NCI-H1105 (cell line): ENCODE measurements at regions not wholly inside any gene's neighbourhood (a gene's known extent, or its start where the extent isn't known, plus 50 kb on each side); places are given as distances from the start of the nearest gene placed in this dataset.
"Not testable (repeated sequence)": the region's sequence is repeated elsewhere in the genome, so short reads cannot be mapped to it uniquely, and the experiment has no call there.

ENCODE experiments used
- DNase-seq: peaks from one replicate; lab custom pipeline; 2025; lab: John Stamatoyannopoulos, UW

DNA sequence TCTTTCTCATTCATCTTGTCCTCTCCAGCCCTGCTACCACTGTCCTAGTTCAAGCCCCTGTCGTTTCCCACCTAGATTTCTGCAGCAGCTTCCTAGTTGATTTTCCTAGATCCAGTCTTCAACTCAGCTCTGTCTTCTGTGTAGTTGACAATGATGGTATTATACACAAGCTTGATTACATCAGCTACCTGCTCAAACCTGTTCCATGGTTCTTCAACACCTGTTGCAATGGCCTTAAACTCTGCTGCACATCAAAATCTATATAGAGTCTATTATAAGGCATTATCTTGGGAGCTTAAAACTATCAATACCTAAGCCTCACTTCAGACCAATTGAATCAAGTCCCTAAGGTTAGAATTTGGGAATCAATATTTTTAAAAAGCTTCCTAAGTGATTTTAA, 71.7 kb upstream of the PELI2 start:
- no peak for DNase-seq

GRCh38 chr14:56046996-56047395, 71.2 kb upstream of the PELI2 start:
- no peak for DNase-seq

GRCh38 chr14:56049536-56049935, 68.7 kb upstream of the PELI2 start:
- DNase-seq: no peak

DNA sequence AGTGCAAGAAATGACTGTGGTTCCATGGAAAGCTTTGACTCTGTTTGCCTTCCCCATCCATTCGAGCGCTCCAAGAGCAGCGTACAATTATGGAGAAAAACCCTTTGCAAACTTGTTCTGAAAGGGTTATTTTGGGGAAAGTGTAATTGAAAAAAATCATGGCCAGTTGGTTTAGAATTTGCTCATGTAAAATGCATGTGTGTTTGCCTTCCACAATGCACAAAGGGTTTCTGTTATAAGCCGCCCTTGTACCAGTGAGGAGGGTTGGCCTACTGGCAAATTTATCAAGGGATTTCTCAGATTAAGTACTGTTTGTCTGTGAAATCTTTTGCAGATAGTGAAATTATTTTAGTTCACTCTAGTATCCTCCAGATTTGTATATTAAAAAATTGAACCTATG, 62.7 kb upstream of the PELI2 start:
- DNase-seq: no peak

- no peak for DNase-seq
These were observed 62.2 kb upstream of the PELI2 start for GRCh38 chr14:56056031-56056430.

GRCh38 chr14:56057071-56057741, 61.0 kb upstream of the PELI2 start:
- peak; percentile 80 for DNase-seq

- peak; percentile 80 for DNase-seq
These were observed 60.4 kb upstream of the PELI2 start for GRCh38 chr14:56057767-56058166.

DNA sequence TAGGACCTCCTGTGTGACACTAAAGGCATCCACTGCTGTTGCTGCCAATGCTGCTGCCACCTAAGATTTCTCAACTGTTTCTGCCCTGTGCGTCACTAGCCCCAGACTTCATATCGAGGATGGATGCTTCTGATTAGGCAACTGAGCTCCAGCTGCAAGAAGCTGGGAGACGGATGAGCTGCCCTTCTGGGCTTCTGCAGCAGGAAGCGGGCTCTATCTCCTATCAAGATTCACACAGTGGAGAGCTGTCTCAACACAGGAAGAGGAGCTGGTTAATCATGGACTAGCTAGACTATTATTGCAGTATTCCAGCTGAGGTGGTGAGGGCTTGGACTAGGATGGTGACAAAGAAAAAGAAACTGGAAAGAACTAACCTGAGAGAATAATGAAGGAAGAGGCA, 59.2 kb upstream of the PELI2 start:
- no peak for DNase-seq

DNA sequence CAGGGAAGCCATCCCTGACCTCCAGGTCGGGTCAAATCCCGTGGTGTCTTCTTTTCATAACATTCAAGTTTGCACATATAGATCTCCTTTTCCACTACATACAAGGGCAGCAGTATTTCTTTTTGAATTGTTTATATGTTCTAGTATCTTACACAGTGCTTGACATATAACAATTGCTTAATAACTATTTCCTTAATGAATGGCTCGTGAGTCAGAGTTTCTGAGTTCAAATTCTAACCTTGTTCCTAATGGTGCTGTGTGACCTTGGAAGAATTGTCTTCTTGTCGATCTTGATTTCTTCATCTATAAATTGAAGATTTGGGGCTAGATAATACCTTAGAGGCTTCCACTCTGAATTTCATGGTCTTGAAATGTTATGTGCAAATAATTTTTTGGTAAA, 57.2 kb upstream of the PELI2 start:
- DNase-seq: no peak

GRCh38 chr14:56063131-56063530, 55.1 kb upstream of the PELI2 start:
- DNase-seq: no peak

- no peak for DNase-seq
These were observed 53.7 kb upstream of the PELI2 start for GRCh38 chr14:56064513-56064912.

DNA sequence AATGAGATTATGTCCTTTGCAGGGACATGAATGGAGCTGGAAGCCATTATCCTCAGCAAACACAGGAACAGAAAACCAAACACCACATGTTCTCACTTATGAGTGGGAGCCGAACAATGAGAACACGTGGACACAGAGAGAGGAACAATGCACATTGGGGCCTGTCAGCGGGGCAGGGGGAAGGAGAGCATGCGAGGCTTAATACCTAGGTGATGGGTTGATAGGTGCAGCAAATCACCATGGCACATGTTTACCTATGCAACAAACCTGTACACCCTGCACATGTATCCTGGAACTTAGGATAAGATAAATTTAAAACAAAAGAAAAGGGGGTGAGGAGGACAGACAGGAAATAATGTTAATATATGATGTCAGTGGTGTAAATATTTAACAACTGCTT, 53.0 kb upstream of the PELI2 start:
- DNase-seq: not testable (repeated sequence)

DNA sequence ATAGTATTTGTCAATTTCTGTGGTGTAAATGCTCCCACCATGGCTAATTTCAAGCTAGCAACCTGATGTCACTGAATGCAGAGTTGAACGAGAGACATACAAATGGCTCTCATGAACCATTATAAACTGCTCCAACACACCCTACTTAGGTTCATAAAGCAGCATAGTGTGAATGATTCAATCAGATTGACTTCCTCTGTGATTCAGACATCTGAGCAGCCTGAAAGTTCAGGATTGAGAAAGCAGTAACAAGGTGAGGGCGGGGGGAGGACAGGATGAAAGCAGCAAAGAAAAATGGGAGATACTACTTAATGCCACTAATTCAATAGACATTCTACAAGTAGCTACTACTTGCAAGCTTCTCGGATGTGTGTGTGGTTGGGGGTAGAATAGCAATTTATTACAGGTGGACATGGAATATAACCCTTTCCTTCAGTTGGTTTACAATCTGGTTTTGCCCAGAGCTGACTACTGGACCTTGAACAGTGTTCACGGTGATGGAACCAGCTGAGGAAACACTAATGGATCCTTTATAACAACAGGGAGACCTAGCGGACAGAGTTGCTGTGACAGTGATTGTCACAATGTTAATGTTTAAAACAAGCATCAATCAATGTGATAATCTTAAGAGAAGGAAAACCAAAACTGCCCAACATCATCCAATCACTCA, 52.5 kb upstream of the PELI2 start:
- no peak for DNase-seq
